ENCODE measurements at regions not wholly inside any gene's neighbourhood (a gene's known extent, or its start where the extent isn't known, plus 50 kb on each side); places are given as distances from the start of the nearest gene placed in this dataset.

DNA sequence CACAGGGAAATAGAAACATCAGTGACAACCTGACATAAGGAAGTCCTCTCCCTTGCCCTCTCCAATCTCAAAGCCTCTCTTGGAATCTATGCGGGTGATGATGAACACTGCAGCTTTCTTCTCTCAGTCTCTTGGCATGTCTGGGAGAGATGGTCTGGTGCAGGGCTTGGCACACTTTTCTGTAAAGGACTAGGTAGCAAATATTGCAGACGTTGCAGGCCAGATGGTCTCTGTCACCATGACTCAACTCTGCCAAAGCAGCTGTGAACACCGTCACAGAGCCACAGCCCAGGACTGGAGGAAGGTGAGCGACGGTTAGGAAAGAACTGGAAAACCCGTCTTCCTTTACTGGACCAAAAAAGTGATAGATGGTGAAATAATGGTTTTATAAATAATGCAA, 591.0 kb upstream of the TMEM132C start:
- DNase-seq (ENCODE audit: low read depth), result no peak
- no peak overlapping the region for H3K4me3 ChIP-seq (ENCODE audit: low read depth, low read length)
- TF ChIP-seq CTCF (IDR thresholded peaks at IDR 0.05; ENCODE audit: insufficient read depth, low read depth, low read length), result no peak

- H3K4me3 ChIP-seq (ENCODE audit: low read depth, low read length), result no peak overlapping the region
- TF ChIP-seq CTCF (IDR thresholded peaks at IDR 0.05; ENCODE audit: insufficient read depth, low read depth, low read length), result peak; percentile 69
- DNase-seq (ENCODE audit: low read depth), result peak; percentile 68
Measured at GRCh38 chr12:127677537-127678131, 589.3 kb upstream of the TMEM132C start.

DNA sequence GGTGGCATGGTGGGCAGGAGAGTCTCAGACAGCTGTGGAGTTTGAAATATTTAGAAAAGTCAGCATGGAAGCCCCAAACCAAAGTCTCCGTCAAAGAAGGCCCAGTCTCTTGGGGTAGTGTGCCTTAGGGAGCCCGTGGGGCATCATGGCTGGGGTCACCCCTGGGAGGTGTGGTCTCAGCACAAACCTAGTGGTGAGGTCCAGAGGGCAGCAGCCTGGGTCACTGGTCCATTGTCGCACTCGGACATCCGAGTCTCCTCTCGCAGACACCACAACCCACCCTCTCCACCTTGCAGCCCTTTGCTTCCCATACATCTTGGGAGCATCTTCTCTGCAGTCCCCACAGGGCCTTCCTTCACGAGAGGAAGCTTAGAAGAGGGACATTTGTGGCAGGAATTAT, 588.0 kb upstream of the TMEM132C start:
- no peak for TF ChIP-seq CTCF (IDR thresholded peaks at IDR 0.05; ENCODE audit: insufficient read depth, low read depth, low read length)
- no peak overlapping the region for H3K4me3 ChIP-seq (ENCODE audit: low read depth, low read length)
- DNase-seq (ENCODE audit: low read depth), result no peak

- DNase-seq (ENCODE audit: low read depth), result peak; percentile 64
- TF ChIP-seq CTCF (IDR thresholded peaks at IDR 0.05; ENCODE audit: insufficient read depth, low read depth, low read length), result no peak
Measured at GRCh38 chr12:127680516-127680915, 586.5 kb upstream of the TMEM132C start.

GRCh38 chr12:127681151-127681754, 585.7 kb upstream of the TMEM132C start:
- no peak for DNase-seq (ENCODE audit: low read depth)
- no peak for TF ChIP-seq CTCF (IDR thresholded peaks at IDR 0.05; ENCODE audit: insufficient read depth, low read depth, low read length)
- H3K4me3 ChIP-seq (ENCODE audit: low read depth, low read length), result no peak overlapping the region

More at GRCh38 chr12:127680516-127680915, 586.5 kb upstream of the TMEM132C start:
- no peak overlapping the region for H3K4me3 ChIP-seq (ENCODE audit: low read depth, low read length)

DNA sequence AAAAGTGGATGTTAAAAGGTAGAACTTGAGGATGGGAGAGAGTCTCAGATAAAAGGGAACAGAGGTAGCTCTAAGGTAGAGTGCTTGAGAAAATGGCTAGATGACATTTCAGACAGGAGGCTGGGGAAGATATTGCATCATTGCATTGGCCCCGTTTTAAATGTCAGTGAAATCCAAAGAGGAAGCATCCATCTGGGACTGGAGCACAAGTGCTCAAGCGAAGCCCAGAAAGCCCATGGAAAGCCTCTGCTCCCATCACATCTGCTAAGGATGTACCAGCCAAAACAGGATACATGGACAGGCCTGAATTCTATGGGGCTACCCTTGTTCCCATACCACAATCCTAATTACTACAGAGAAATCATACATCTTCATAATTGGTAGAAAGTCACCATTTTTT, 581.5 kb upstream of the TMEM132C start:
- TF ChIP-seq CTCF (IDR thresholded peaks at IDR 0.05; ENCODE audit: insufficient read depth, low read depth, low read length), result no peak
- H3K4me3 ChIP-seq (ENCODE audit: low read depth, low read length), result no peak overlapping the region
- no peak for DNase-seq (ENCODE audit: low read depth)

GRCh38 chr12:127685931-127686330, 581.0 kb upstream of the TMEM132C start:
- no peak for DNase-seq (ENCODE audit: low read depth)

More at GRCh38 chr12:127685931-127686330, 581.0 kb upstream of the TMEM132C start:
- no peak for TF ChIP-seq CTCF (IDR thresholded peaks at IDR 0.05; ENCODE audit: insufficient read depth, low read depth, low read length)
- H3K4me3 ChIP-seq (ENCODE audit: low read depth, low read length), result no peak overlapping the region
